NCI-H446 treated with DMSO at 0.1 percent for 48 hours (cell line): ENCODE measurements at regions not wholly inside any gene's neighbourhood (a gene's known extent, or its start where the extent isn't known, plus 50 kb on each side); places are given as distances from the start of the nearest gene placed in this dataset.
A peak's percentile ranks its signal among the peaks of the same experiment; 100 is the strongest.
"Not testable (repeated sequence)": the region's sequence is repeated elsewhere in the genome, so short reads cannot be mapped to it uniquely, and the experiment has no call there.

Experiments used
- DNase-seq: peaks from one replicate; lab custom pipeline; 2025; lab: John Stamatoyannopoulos, UW

GRCh38 chr21:23039846-23040245 is 2041.6 kb downstream of the NCAM2 start:
- DNase-seq: peak; percentile 34

- DNase-seq: no peak
These were observed 2047.7 kb downstream of the NCAM2 start for GRCh38 chr21:23045955-23046354.

DNA sequence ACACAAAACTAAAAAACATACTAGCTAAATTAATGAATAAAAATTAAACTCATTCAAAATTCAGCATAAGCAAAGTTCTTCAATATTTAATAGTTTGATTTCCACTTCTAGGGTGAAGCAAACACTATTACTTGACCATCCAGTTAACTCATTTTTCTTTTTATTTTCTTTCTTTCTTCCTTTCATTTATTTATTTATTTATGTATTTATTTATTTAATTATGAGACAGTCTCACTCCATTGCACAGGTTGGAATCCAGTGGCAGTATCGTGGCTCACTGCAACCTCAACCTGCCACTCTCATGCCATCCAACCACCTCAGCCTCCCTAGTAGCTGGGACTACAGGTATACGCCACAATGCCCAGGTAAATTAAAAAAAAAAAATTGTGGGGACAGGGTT is 2069.5 kb downstream of the NCAM2 start:
- no peak for DNase-seq

GRCh38 chr21:23083242-23083641 is 2085.0 kb downstream of the NCAM2 start:
- no peak for DNase-seq

- DNase-seq: no peak
These were observed 2095.1 kb downstream of the NCAM2 start for GRCh38 chr21:23093259-23093658.

- no peak for DNase-seq
These were observed 2101.0 kb downstream of the NCAM2 start for GRCh38 chr21:23099185-23099584.

- DNase-seq: peak; percentile 6
These were observed 2102.9 kb downstream of the NCAM2 start for GRCh38 chr21:23101111-23101510.

DNA sequence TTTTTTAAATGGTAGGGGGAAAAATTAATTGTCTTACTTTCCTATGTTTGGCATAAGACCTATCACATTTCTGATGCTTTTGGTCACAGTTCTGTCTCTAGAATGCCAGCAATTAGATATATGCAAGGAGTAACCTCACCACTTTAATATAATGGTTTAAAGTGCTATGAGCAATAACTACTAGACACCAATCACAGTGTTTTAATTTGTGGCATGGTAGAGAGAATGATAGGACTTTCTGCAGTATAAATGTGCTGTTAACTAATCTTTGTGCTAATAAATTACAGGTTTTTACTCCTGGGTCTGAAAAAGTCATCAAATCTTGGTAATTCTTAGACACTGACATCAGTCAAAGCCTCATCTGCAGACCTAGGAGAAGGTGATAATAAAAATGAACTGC is 2110.3 kb downstream of the NCAM2 start:
- DNase-seq: no peak

- DNase-seq: no peak
These were observed 2112.9 kb downstream of the NCAM2 start for GRCh38 chr21:23111070-23111600.

DNA sequence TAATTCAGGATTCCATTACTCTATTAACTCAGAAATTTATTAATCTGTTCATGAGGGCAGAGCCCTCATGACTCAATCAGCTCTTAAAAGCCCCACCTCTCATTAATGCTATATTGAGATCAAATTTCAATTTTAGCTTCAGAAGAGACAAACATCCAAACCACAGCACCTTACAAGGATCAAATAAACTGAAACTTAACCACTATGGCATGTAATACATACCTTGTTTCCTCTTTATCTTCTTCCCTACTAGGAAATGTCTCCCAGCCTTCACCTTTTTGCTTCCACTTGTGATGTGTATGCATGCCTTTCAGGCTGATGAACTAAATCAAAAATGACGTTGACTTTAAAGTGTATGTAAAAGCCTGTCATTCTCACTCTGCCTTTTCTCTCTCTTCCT is 2121.3 kb downstream of the NCAM2 start:
- DNase-seq: no peak

DNA sequence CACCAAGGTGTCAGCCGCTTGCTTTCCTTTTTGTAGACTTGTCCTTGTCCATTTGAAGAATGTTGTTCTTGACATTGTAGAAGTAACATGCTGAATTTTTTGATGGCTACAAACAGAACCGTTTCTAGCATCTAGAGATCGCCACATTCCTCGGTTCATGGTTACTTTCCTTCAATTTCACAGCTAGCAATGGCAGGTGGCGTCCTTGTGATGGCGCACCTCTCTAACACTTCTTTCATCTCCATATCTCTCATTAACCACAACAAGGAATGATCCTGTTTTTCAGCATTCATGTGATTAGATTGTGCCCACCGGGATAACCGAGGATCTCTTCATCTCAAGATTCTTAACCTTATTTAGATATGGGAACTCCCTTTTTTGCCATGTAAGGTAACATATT is 2129.8 kb downstream of the NCAM2 start:
- DNase-seq: no peak

DNA sequence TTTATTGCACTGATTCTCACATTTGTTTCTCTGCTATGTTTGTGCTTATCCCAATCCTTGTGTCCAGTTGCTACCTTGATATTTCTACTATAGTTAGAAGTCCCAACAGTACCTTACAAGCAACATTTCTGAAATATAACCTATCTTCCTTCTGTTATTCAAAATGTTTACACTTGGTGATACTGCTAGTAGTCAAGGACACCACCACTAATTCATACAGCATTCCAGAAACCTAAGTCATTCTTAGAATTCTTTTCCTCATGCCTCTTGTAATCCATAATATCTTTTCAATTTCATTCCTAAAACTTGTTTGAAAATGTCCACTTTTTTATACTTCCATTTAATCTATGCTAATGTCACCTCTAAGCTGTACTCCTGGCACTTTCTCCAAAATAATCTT is 2132.1 kb downstream of the NCAM2 start:
- no peak for DNase-seq

GRCh38 chr21:23131177-23131576 is 2133.0 kb downstream of the NCAM2 start:
- DNase-seq: no peak

- no peak for DNase-seq
These were observed 2140.6 kb downstream of the NCAM2 start for GRCh38 chr21:23138797-23139196.

- no peak for DNase-seq
These were observed 2153.9 kb downstream of the NCAM2 start for GRCh38 chr21:23152130-23152529.

DNA sequence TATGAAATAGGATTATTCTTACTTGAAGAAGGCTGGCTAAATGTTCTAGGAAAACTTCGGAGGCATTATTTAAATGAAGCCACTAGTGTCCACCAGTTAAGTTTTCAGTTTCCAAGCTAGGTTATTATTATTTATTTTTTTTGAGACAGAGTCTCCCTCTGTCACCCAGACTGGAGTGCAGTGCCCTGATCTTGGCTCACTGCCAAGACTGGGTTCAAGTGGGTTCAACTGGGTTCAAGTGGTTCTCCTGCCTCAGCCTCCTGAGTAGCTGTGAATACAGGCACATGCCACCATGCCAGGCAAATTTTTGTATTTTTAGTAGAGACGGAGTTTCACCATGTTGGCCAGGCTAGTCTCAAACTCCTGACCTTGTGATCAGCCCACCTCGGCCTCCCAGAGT is 2155.6 kb downstream of the NCAM2 start:
- not testable (repeated sequence) for DNase-seq

DNA sequence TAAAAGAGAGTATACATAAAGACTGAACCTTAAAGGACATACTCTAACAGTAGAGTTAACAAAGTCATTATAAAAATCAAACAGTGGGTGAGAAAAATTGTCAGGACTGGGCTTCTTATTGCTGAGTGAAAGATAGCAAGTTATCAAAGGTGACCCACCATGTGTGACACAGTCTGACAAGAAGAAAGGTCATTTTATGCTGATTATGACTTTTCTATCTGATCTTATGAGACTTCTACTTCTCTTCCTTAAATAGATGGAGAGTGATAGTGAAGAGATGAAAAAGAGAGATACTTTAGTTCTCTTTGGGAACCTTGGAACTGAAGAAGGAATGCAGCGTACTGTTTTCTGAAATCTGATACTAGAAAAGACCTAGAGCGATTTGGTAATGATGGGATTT is 2157.1 kb downstream of the NCAM2 start:
- no peak for DNase-seq

- DNase-seq: no peak
These were observed 2162.7 kb downstream of the NCAM2 start for GRCh38 chr21:23160914-23161313.

- no peak for DNase-seq
These were observed 2164.2 kb downstream of the NCAM2 start for GRCh38 chr21:23162198-23162946.
